ENCODE measurements at regions not wholly inside any gene's neighbourhood (a gene's known extent, or its start where the extent isn't known, plus 50 kb on each side); places are given as distances from the start of the nearest gene placed in this dataset.
"Not testable (repeated sequence)": the region's sequence is repeated elsewhere in the genome, so short reads cannot be mapped to it uniquely, and the experiment has no call there.

- no peak for DNase-seq (ENCODE audit: low read depth in 2 of 3, low spot score in 2 of 3)
These were observed 51.3 kb upstream of the EGFL6 start for GRCh38 chrX:13518126-13518525.

- no peak for DNase-seq (ENCODE audit: low read depth in 2 of 3, low spot score in 2 of 3)
These were observed 54.0 kb upstream of the EGFL6 start for GRCh38 chrX:13515211-13515930.

GRCh38 chrX:13511944-13512330 lies 57.5 kb upstream of the EGFL6 start:
- DNase-seq (ENCODE audit: low read depth in 2 of 3, low spot score in 2 of 3) = no peak

- DNase-seq (ENCODE audit: low read depth in 2 of 3, low spot score in 2 of 3) = no peak
These were observed 58.0 kb upstream of the EGFL6 start for GRCh38 chrX:13511241-13511943.

GRCh38 chrX:13507893-13508292 lies 61.5 kb upstream of the EGFL6 start:
- no peak for DNase-seq (ENCODE audit: low read depth in 2 of 3, low spot score in 2 of 3)

GRCh38 chrX:13506574-13506973 lies 62.8 kb upstream of the EGFL6 start:
- DNase-seq (ENCODE audit: low read depth in 2 of 3, low spot score in 2 of 3) = peak in 1 of 3 experiments; percentile 2

GRCh38 chrX:13502590-13502989 lies 66.8 kb upstream of the EGFL6 start:
- no peak for DNase-seq (ENCODE audit: low read depth in 2 of 3, low spot score in 2 of 3)

- no peak for DNase-seq (ENCODE audit: low read depth in 2 of 3, low spot score in 2 of 3)
These were observed 69.7 kb upstream of the EGFL6 start for GRCh38 chrX:13499736-13500135.

- no peak for DNase-seq (ENCODE audit: low read depth in 2 of 3, low spot score in 2 of 3)
These were observed 71.2 kb upstream of the EGFL6 start for GRCh38 chrX:13498238-13498637.

- no peak for DNase-seq (ENCODE audit: low read depth in 2 of 3, low spot score in 2 of 3)
These were observed 74.2 kb upstream of the EGFL6 start for GRCh38 chrX:13495232-13495631.

GRCh38 chrX:13494562-13494961 lies 74.8 kb upstream of the EGFL6 start:
- no peak for DNase-seq (ENCODE audit: low read depth in 2 of 3, low spot score in 2 of 3)

GRCh38 chrX:13493659-13494058 lies 75.7 kb upstream of the EGFL6 start:
- no peak for DNase-seq (ENCODE audit: low read depth in 2 of 3, low spot score in 2 of 3)

GRCh38 chrX:13492286-13492685 lies 77.1 kb upstream of the EGFL6 start:
- no peak for DNase-seq (ENCODE audit: low read depth in 2 of 3, low spot score in 2 of 3)

- no peak for DNase-seq (ENCODE audit: low read depth in 2 of 3, low spot score in 2 of 3)
These were observed 78.3 kb upstream of the EGFL6 start for GRCh38 chrX:13491061-13491460.

GRCh38 chrX:13489454-13489853 lies 79.9 kb upstream of the EGFL6 start:
- DNase-seq (ENCODE audit: low read depth in 2 of 3, low spot score in 2 of 3) = no peak

GRCh38 chrX:13487731-13488505 lies 81.5 kb upstream of the EGFL6 start:
- no peak for DNase-seq (ENCODE audit: low read depth in 2 of 3, low spot score in 2 of 3)

GRCh38 chrX:13485167-13485566 lies 84.2 kb upstream of the EGFL6 start:
- DNase-seq (ENCODE audit: low read depth in 2 of 3, low spot score in 2 of 3) = no peak

GRCh38 chrX:13483773-13484172 lies 85.6 kb upstream of the EGFL6 start:
- no peak for DNase-seq (ENCODE audit: low read depth in 2 of 3, low spot score in 2 of 3)

GRCh38 chrX:13482746-13483541 lies 86.5 kb upstream of the EGFL6 start:
- no peak for DNase-seq (ENCODE audit: low read depth in 2 of 3, low spot score in 2 of 3)

GRCh38 chrX:13480780-13481179 lies 88.6 kb upstream of the EGFL6 start:
- not testable (repeated sequence) for DNase-seq (ENCODE audit: low read depth in 2 of 3, low spot score in 2 of 3)

GRCh38 chrX:13479452-13479813 lies 90.0 kb upstream of the EGFL6 start:
- DNase-seq (ENCODE audit: low read depth in 2 of 3, low spot score in 2 of 3) = no peak
